PC-3 (cell line): ENCODE measurements at regions not wholly inside any gene's neighbourhood (a gene's known extent, or its start where the extent isn't known, plus 50 kb on each side); places are given as distances from the start of the nearest gene placed in this dataset.

Source experiments
- ATAC-seq: fragments of 200-7000 bp; cut with Tn5 transposase; 2 replicates; pipeline ENCODE4 v1.9.1; 2020; ENCODE audit warnings: mild to moderate bottlenecking, moderate library complexity
- BruUV-seq: library from RNA; stranded (reverse); fragments of 400-500 nt; replicated peaks from 2 replicates; lab custom pipeline; 2021; lab: Mats Ljungman, UMichigan
- CTCF ChIA-PET: fragments of 300-600 bp; sonication (Branson Sonifier 250); formaldehyde crosslinking; loops from one replicate; lab custom pipeline; 2022; ENCODE audit warnings: antibody characterized with exemption; lab: Charles Lee
- POLR2A ChIA-PET: fragments of 300-600 bp; sonication (Branson Sonifier 250); formaldehyde crosslinking; loops from one replicate; lab custom pipeline; 2022; ENCODE audit warnings: antibody characterized with exemption; ENCODE audit not compliant: unreplicated experiment; lab: Charles Lee
- DNase-seq: peaks from one replicate; pipeline ENCODE4 v3.0.0-alpha.2; 2015
- H2AFZ ChIP-seq: fragments of 300-600 bp; sonication (generic); 2 replicates; pipeline ENCODE4 v1.6.0; 2016; ENCODE audit warnings: antibody characterized with exemption, low read length
- H3F3A ChIP-seq: fragments of 300-600 bp; sonication (generic); one replicate; pipeline ENCODE4 v1.6.0; 2017; ENCODE audit warnings: antibody characterized with exemption, low read length, control low read depth, mild to moderate bottlenecking; ENCODE audit not compliant: unreplicated experiment
- H3K27ac ChIP-seq: fragments of 300-600 bp; sonication (generic); 2 replicates; pipeline ENCODE4 v1.5.1; 2016; ENCODE audit warnings: mild to moderate bottlenecking, low read length
- H3K27me3 ChIP-seq: fragments of 300-600 bp; sonication (generic); 2 replicates; pipeline ENCODE4 v1.6.1; 2016; ENCODE audit warnings: low read length, mixed read lengths
- H3K36me3 ChIP-seq: fragments of 300-600 bp; sonication (generic); 2 replicates; pipeline ENCODE4 v1.6.1; 2016; ENCODE audit warnings: low read depth, mixed run types, low read length, mixed read lengths
- H3K4me1 ChIP-seq: fragments of 300-600 bp; sonication (generic); 2 replicates; pipeline ENCODE4 v1.5.1; 2016; ENCODE audit warnings: low read length; ENCODE audit not compliant: insufficient read depth
- H3K4me2 ChIP-seq: fragments of 300-600 bp; sonication (generic); 2 replicates; pipeline ENCODE4 v1.6.0; 2016; ENCODE audit warnings: low read length
- H3K4me3 ChIP-seq: fragments of 300-600 bp; sonication (generic); 2 replicates; pipeline ENCODE4 v1.5.1; 2016; ENCODE audit warnings: mild to moderate bottlenecking, low read length, mixed read lengths
- H3K79me2 ChIP-seq: fragments of 300-600 bp; sonication (generic); 2 replicates; pipeline ENCODE4 v1.6.1; 2017; ENCODE audit warnings: low read length, mixed read lengths
- H3K9ac ChIP-seq: fragments of 300-600 bp; sonication (generic); 2 replicates; pipeline ENCODE4 v1.6.0; 2016; ENCODE audit warnings: mild to moderate bottlenecking, low read length
- H3K9me2 ChIP-seq: fragments of 300-600 bp; sonication (generic); replicated peaks from 2 replicates; pipeline ENCODE4 v1.6.1; 2016; ENCODE audit warnings: mixed run types, low read length, mixed read lengths
- H3K9me3 ChIP-seq: fragments of 300-600 bp; sonication (generic); 2 replicates; pipeline ENCODE4 v1.6.1; 2016; ENCODE audit warnings: low read length, mixed read lengths
- H4K20me1 ChIP-seq: fragments of 300-600 bp; sonication (generic); 2 replicates; pipeline ENCODE4 v1.6.1; 2016; ENCODE audit warnings: low read length, mixed read lengths
- CTCF ChIP-seq: fragments of 300-600 bp; sonication (generic); conservative IDR thresholded peaks from 2 replicates; pipeline ENCODE4 v1.5.1; 2017; ENCODE audit warnings: antibody characterized with exemption, low read depth, mild to moderate bottlenecking, low read length
- EZH2 ChIP-seq: fragments of 300-600 bp; sonication (generic); IDR thresholded peaks from one replicate; pipeline ENCODE4 v1.6.1; 2017; ENCODE audit warnings: antibody characterized with exemption, mild to moderate bottlenecking, low read length; ENCODE audit not compliant: unreplicated experiment
- EZH2phosphoT487 ChIP-seq: fragments of 300-600 bp; sonication (generic); IDR thresholded peaks from 2 replicates; pipeline ENCODE4 v1.6.1; 2018; ENCODE audit warnings: mild to moderate bottlenecking, antibody characterized with exemption, low read length, borderline replicate concordance
- intact Hi-C: fragments of 100-400 bp; cut with micrococcal nuclease; formaldehyde crosslinking; loops from 2 replicates; pipeline ENCODE4 v1.9.0; 2023

DNA sequence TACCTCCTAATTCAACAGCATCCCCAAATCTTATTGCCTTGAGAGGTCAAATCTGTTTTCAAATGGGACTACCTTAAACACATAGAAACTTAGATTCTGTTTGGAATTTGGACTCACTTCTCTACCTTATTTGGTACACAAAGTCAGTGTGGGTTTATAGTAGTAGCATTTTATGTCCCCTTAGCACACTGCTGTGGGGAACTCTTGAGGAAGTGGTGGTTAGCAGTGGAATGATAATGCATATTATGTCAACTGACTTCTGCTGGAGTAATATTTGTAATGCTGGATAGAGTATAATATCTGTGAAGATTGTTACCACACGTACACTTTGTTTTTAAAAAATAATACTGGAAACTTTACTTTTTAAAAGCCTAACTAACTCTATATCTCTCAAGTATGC is 386.3 kb downstream of the NDFIP2 start:
- no peak for ATAC-seq
- Histone ChIP-seq H2AFZ (no peak overlapping the region), H4K20me1 (no peaks in the 10 kb centered on the region), H3K9me3 (no peaks in the 10 kb centered on the region), H3K36me3 (no peaks in the 10 kb centered on the region), H3K4me2 (no peak overlapping the region), H3K4me1 (no peaks in the 10 kb centered on the region), H3K9ac (no peak overlapping the region), H3F3A (no peaks in the 10 kb centered on the region), H3K9me2 (no peaks in the 10 kb centered on the region), H3K27me3 (no peaks in the 10 kb centered on the region), H3K79me2 (no peaks in the 10 kb centered on the region), H3K27ac (no peak overlapping the region), H3K4me3 (no peak overlapping the region)
- CTCF ChIA-PET: no interaction called here
- no peak for TF ChIP-seq EZH2phosphoT487
- TF ChIP-seq EZH2: no peak
- TF ChIP-seq CTCF: no peak
- POLR2A ChIA-PET: no interaction called here
- DNase-seq: no peak
- no TSS peak for BruUV-seq
- intact Hi-C loops: no loop called here

- Histone ChIP-seq H3K9ac (no peak overlapping the region), H3K9me2 (no peaks in the 10 kb centered on the region), H3K4me3 (no peak overlapping the region), H3K4me1 (no peaks in the 10 kb centered on the region), H2AFZ (no peak overlapping the region), H3K4me2 (no peak overlapping the region), H3K9me3 (no peaks in the 10 kb centered on the region), H3K36me3 (no peaks in the 10 kb centered on the region), H3K27ac (no peak overlapping the region), H3K27me3 (no peaks in the 10 kb centered on the region), H3F3A (no peaks in the 10 kb centered on the region), H3K79me2 (no peaks in the 10 kb centered on the region), H4K20me1 (no peaks in the 10 kb centered on the region)
- ChIA-PET CTCF (no interaction called here), POLR2A (no interaction called here)
- DNase-seq (no peak), ATAC-seq (no peak)
- BruUV-seq: no TSS peak
- TF ChIP-seq EZH2 (no peak), CTCF (no peak)
- intact Hi-C loops: no loop called here
Observed at GRCh38 chr13:79866436-79866835, 385.5 kb downstream of the NDFIP2 start.

GRCh38 chr13:79862515-79862914 is 381.6 kb downstream of the NDFIP2 start:
- BruUV-seq: no TSS peak
- no peaks in the 10 kb centered on the region for H4K20me1 ChIP-seq
- H3K36me3 ChIP-seq: no peaks in the 10 kb centered on the region
- H3K4me2 ChIP-seq: no peak overlapping the region
- H3K9me3 ChIP-seq: no peaks in the 10 kb centered on the region
- no peaks in the 10 kb centered on the region for H3K9me2 ChIP-seq
- intact Hi-C loops: no loop called here
- H3K4me1 ChIP-seq: no peaks in the 10 kb centered on the region
- ATAC-seq: no peak
- H3K27ac ChIP-seq: no peak overlapping the region
- no peak overlapping the region for H3K9ac ChIP-seq
- no peak overlapping the region for H3K4me3 ChIP-seq
- TF ChIP-seq EZH2phosphoT487 (no peak), EZH2 (no peak), CTCF (no peak)
- CTCF ChIA-PET: no interaction called here
- POLR2A ChIA-PET: no interaction called here
- no peak overlapping the region for H2AFZ ChIP-seq
- DNase-seq: no peak
- H3K79me2 ChIP-seq: no peaks in the 10 kb centered on the region
- no peaks in the 10 kb centered on the region for H3F3A ChIP-seq
- no peaks in the 10 kb centered on the region for H3K27me3 ChIP-seq
